ENCODE measurements at regions not wholly inside any gene's neighbourhood (a gene's known extent, or its start where the extent isn't known, plus 50 kb on each side); places are given as distances from the start of the nearest gene placed in this dataset.

DNA sequence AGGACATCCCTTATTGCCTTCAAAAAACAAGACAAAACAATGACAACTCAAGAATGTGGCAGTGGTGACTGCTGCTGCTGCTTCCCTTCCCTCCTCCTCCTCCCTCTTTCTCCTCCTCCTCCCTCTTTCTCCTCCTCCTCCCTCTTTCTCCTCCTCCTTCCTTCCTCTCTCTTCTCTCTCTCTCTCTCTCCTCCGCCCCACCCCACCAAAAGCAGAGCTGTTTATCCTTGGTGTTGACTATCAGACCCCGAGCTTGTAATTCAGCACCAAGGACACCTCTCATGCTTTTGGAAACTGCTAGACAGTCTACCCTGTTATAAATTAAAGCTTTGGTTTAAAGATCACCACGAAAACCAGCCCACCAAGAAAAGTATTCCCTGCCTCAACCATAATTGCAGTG lies 72.4 kb upstream of the IFNAR2 start:
- no peak for DNase-seq

DNA sequence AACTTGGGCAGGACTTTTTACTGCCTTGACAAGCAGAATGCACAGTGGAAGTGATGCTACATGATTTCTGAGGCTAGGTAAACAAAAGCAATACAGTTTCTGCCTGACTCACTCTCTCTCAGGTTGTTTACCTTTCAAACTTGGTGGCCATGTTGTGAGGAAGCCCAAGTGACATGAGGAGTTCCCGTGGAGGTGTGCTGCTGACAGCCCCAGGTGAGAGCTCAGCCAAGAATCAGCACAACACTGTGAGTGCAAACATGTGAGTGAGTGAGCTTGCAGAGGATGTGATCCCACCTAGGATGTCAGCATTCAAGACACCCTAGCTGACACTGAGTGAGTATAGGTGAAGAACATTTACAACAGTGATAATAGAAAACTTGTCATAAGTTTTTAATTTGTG lies 71.1 kb upstream of the IFNAR2 start:
- no peak for DNase-seq

DNA sequence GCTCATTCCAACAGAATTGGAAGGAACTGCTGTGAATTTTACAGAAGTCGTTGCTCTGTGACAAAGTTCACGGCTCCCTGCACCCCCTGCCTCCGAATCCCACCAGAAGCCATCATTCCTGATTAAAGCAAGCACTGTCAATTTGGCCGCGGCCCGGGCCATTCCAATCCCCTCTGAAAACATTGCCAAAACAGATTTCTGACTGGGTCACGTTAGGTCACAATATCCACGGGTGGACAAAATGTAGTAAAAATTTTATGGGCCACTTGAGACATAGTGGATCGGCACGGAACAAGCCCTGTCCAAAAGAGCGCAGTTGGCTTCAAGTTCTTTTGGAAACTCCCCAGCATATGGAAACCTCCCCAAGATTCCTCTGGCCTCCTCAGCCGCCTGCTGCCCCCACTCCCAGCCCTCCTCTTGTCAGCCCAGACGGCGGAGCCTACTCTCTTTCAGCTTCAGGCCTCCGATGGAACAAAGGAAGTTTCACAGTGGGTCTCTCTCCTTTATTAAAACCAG lies 67.2 kb upstream of the IFNAR2 start:
- DNase-seq, result no peak

DNA sequence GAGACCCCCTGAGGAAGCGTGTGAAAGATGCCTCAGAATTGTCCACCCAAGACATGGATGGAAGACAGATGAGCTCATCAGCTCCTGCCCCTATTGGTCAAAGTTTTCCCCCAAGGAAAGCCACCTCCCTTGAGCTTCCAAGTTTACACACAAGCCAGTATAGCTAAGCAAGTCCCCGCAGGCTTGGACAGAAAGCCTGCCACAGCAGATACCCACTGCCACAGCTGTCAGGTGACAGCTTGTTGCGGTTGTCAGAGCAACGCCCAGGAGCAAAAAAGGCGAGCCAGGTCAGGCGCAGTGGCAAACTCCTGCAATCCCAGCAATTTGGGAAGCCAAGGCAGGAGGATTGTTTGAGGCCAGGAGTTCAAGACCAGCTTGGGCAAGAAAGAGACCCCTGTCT lies 60.9 kb upstream of the IFNAR2 start:
- no peak for DNase-seq

GRCh38 chr21:33169359-33169758 lies 60.4 kb upstream of the IFNAR2 start:
- no peak for DNase-seq

- DNase-seq, result no peak
Observed at GRCh38 chr21:33171616-33172169, 58.0 kb upstream of the IFNAR2 start.

DNA sequence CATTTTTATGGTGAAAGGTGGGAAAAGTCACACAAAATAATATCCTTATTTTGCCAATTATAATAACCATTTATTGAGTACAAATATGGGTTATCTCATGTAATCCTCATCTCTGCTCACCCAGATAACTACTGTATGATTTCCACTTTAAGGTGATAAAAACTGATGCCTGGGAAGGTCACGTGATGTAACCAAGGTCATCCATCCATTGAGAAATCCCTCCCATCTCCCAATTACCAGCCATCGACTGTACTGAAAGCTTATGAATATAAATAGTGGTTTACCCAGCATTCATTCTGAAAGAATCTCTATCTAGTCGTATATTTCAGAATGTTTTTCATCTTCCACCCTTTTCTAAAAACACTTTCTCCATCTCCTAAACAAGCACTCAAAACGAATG lies 55.0 kb upstream of the IFNAR2 start:
- DNase-seq, result no peak

All from DMS153 (cell line).